Renal pelvis (tissue), 1 donor: ENCODE measurements at regions not wholly inside any gene's neighbourhood (a gene's known extent, or its start where the extent isn't known, plus 50 kb on each side); places are given as distances from the start of the nearest gene placed in this dataset.

Experiments
- DNase-seq: peaks from one replicate; pipeline ENCODE4 v3.0.0-alpha.2; 2013

DNA sequence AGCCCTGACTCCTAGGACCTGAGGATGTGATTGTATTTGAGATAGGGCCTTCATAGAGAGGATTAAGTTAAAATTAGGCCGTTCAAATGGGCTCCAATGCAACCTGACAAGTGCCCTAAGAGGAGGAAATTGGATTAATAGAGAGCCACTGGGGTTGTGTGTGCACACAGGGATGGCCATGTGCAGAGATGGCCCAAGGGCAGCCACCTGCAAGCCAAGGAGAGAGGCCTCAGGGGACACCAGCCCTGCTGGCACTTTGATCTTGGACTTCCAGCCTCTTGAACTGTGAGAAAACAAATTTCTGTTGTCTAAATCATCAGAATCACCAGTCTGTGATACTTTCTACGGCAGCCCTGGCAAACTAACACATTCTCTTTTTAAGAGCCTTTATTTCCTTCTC is 598.8 kb downstream of the UTRN start:
- no peak for DNase-seq

DNA sequence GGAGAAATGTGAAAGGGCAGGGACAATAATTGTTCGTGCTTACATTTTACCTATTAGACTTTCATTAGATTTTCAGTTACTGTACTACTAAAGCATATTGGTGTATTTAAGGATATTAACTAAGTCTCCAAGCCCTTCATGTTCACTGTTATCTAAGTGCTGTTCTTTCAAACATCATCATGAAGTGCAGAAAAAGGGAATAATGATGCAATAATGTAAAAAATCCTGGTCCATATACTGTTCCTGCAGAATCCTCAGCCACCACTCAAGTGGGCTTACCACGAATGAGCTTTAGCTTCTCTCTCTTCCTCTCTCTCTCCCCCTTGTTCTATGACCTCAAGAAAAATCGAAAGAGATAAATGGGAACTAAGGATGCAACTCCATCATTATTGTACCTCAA is 600.7 kb downstream of the UTRN start:
- no peak for DNase-seq

DNA sequence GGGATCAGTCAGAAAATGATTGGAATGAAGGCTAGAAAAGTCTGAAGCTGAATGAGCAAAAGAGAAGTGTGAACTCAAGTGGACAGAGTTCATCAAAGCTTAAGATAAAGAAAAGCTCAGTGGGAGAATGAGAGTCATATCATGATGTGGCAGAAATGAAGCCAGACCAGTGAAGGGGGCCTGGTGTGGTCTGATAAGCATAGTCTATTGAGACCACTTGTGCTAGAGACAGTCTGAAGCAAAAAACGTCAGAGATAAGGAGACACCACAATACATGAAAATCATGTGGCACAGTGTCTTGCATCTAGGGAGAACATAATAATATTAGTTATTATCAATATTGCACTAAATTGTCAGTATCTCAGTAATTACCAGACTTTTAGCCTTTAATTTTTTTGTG is 601.5 kb downstream of the UTRN start:
- no peak for DNase-seq

DNA sequence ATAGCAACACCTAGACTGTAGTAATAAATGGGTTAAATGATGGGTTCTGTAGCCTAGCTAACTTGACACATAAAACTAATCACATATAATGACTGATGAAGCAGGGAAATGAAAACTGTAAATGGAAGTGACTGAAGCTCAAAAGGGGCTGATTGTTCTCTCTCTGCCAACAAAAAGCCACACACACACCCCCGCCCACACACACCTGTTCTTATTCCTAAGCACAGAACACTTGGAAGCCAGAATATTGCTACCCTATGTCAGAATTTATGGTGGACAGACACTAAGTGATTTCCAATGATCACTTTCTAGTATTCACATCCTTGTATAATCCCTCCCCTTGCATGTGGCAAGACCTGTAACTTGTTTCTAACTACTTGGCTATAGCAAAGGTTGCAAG is 603.5 kb downstream of the UTRN start:
- DNase-seq, result no peak

DNA sequence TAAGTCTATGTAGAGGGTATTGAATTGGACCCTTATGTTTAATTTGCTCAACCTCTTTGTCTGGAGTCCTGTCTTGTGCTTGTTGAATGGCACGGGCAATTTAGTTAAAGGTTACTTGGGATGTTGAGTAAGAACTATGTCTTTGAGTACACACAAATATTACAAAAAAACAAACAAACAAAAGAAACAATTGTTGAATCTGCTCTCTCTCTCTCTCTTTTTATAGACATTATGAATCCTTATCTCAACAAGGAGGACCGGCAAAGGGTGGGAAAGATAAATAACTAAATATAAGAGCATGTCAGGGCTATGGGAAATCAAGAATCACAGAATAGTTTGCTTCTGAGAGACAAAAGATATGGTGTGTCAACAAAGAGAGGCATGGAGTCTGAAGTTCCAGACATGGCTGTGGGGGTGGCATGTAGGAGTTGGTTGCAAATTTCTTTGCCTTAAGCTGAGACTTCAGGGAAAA is 608.6 kb downstream of the UTRN start:
- no peak for DNase-seq

GRCh38 chr6:144894240-144894639 is 609.1 kb downstream of the UTRN start:
- DNase-seq, result no peak

DNA sequence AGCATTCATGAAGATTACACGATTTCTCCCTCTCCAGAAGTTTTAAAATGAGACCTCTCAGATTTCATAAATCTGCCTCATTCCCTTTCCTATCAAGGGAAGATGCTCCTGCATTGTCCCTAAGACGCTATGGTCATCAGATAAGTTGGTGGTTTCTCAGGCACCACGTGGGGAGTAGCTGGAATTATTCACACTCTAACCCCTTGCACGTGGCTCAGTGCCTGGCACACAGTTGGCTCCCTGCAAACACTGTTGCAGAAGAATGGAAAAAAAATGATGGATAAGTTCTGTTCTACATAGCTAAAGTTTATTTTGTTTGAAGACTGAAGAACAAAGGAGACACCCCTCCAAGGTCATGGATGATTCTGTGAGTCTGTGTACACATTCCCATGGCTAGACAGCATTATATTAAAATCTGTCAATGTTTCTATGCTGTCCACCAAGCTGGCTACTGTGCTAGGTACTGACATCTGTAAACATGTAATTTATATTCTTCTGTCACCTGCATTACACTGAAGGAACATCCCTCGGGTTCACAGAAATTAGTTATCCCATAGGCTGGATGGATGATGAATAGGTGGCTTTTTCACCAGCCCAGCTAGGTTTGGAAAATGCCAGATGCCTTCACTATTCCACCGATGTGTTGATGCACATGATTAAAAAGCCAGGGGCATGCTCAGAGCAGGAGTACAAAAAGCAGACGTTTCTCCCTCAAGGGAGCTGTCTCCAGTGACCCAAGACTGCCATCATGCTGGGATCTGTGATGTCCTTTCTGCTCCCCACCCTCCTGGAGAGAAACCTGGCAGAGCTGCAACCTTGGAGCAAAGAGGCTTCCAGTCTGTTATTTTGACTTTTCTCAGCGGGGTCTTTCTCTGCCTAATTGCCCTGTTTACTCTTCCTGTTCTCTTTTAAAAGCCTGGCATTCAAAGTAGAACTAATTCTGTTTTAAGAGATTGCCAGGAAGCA is 610.5 kb downstream of the UTRN start:
- DNase-seq, result no peak

DNA sequence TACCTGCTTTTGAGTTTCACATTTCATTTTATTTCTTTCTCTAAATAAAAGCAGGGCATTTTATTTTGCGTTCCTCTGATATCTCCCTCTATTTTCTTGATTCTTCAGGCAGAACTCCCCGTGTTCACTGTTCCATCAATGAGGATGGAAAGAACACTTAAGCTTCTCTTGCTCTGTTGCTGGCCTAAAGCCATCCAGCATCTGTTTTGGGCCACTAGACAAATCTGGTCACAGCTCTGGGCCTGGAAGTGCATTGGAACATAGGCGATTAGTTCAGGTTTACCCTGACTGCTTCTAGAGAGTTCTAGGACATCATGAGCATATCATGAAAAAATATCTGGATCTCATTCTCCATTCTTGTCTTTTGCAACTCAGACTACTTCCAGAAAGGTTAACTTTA is 611.2 kb downstream of the UTRN start:
- no peak for DNase-seq

DNA sequence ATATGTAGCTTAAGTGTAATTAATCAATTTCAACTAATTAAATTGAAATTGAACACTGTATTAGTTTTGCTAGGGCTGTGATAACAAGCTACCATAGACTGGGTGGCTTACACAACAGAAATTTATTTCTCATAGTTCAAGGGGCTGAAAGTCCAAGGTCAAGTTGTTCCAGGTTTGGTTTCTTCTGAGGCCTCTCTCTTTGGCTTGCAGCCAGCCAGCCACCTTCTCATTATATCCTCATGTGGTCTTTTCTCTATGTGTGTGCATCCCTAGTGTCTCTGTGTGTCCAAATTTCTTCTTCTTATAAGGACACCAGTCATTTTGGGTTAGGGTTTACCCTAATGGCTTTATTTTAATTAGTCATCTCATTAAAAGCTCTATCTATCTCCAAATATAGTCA is 611.7 kb downstream of the UTRN start:
- DNase-seq, result no peak

DNA sequence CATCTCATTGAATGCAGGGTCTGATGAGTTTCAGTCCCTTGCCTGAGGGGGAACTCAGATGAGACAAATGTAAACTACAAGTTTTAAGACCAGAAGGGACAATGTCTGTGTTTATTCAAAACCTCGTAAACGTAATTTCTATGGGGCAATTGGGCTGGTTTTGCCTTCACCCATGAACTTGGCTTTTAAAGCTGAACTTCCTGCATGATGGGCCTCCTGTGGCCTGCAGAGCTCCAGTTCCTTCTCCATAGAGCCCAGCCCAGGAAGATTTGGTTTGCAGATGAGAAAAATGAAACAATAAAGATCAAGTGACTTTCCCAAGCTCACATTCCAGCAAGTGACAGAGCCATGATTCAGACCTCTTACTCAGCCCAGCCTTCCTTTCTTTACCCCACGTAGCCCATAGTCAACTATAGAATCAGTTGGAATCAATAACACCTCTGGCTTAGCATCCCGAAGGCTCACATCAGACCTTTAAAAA is 612.3 kb downstream of the UTRN start:
- no peak for DNase-seq

- DNase-seq, result no peak
Measured at GRCh38 chr6:144898052-144898689, 613.0 kb downstream of the UTRN start.

- no peak for DNase-seq
Measured at GRCh38 chr6:144898741-144899140, 613.6 kb downstream of the UTRN start.

GRCh38 chr6:144899161-144899560 is 614.0 kb downstream of the UTRN start:
- DNase-seq, result no peak

DNA sequence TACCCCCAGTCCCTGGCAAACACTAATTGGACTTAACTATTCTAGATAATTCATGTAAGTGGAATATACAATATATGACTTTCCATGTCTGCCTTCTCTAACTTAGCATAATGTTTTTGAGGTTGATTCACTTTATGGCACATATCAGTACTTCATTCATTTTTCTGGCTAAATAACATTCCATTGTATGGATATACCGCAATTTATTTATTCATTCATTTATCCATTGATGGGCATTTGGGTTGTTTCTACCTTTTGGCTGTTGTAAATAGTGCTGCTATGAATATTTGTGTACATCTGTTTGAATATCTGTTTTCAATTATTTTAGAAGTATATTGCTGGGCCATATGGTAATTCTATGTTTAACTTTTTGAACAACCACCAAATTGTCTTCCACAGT is 616.3 kb downstream of the UTRN start:
- DNase-seq, result no peak

DNA sequence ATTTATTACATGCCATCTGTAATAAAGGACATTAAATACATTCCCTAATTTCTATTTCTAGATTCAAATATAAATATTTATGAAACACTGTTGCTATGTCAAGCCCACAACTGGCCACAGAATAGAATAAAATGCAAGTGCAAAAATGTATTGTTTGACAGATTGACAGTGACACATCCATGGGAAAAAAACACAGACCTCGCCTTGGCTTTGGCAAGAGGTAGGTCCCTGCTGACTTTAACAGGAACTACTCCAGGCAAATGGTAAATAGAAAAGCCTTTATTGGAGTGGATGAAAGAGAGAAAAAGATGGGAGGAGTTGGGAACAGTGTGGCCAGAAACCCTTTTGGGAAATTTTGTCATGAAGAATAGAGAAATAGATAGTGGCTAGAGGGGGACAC is 622.9 kb downstream of the UTRN start:
- no peak for DNase-seq

DNA sequence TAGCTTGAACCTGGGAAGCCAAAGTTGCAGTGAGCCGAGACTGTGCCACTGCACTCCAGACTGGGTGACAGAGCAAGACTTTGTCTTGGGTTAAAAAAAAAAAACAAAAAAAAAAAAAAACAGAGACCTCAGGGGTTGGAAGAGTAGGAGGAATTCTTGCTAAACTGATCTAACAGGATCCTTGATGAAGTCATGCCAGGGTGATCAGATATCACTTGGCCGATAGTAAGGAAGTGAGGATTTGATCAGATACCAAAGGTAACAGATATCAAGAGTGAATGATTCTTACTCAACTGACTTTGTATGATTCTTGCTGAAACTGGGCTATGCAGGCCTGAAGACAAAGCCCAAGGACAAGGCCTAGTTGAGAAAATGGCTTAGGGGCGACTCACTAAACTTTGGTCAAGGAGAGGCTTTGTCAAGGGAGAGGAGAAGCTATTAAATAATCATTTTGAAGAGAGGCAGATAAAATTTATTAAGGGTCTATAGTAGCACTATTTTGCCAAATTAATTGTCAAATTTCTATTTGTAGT is 624.7 kb downstream of the UTRN start:
- no peak for DNase-seq

DNA sequence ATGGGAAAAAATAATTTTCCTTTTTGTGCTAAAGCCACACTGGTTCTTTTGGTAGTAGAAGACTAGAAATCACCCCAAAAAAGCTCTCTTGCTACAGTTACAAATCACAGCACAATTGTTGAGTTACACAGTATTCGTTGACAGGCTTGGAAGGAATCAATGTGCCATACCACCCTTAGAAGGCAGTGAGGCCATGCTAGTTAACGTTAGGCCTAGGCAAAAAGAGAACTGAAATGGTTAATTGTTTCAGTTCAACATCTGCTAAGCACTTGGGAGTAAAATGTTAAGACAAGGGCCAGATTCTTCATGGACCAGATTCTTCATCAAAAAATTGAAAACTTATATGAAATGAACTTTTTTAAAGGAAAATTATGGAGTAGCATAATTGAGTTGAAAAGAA is 626.2 kb downstream of the UTRN start:
- DNase-seq, result no peak

DNA sequence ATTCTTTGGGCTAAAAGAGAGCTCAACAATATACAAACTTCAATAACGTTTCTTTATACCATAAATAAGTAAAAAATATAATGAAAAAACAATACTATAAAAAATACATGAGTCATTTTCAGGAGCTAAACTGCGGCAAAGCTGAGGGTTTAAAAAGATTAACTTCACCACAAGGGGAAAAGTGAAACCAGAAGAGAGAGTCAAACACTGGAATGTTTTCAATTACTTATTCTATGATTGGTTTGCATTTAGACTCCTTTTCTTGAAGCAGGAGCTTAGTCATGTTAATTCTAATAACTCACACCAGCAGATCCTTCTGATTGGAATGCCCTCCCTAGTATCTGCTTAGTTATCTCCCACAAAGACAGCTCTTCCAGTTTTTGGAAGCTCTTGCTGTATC is 627.3 kb downstream of the UTRN start:
- DNase-seq, result no peak

GRCh38 chr6:144918073-144918472 is 632.9 kb downstream of the UTRN start:
- no peak for DNase-seq

GRCh38 chr6:144919560-144919959 is 634.4 kb downstream of the UTRN start:
- DNase-seq, result no peak

DNA sequence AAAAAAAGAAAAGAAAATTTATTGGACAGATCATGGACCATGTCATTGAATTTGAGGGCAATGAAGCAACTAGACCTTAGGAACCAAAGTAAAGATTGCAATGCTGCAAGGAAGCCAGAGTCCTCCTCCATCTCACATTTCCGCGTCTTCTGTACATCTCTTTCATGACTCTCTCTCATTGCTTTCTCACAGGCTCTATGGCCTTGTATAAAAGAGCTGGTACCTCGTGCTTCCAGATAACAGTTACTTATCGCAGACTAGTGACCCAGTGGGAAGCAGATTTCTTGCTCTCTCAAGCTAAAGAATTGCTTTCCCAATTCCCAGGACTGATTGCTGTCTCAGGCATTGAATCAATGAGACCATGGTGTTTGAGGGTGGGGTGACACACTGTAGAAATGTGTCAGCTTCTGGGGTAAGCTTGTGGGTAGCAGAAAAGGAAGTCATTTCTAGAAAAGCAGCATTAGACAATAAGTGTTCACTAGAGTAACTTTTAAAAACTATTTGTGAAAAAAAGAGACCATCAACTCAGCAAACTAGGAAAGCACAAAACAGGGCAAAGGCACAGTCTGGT is 635.3 kb downstream of the UTRN start:
- DNase-seq, result no peak

DNA sequence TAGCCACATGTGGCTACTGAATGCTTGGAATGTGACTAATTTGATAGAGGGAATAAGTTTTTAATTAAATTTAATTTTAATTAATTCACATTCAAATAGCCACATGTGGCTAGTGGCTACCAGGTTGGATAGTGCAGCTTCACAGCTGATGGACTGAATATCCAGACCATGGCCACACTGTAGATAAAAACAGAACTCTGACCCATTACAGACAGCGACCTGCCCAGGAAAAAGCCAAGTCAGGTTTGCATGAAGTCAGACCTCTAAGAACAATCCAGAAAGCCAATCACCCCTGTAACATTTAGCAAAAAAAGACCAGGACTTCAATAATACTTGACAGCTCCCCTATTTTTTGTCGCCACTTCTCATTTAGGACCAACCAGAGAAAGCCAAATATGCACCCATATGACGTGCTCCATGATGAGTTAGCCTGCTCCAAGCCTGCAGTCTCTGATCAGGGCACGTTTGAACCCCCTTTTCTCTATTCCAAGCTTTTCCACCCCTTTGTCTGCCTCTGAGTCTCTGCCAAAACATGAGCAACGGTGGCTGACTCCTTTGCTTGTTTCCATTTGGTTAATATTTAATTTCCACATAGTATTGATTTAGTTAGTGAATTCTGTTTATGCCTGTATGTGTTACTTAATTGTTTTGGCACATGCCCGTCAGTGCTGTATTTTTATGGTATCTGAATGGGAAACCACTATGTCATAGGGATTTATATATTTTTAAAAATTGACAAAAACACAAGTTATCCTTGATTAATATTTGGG is 636.3 kb downstream of the UTRN start:
- no peak for DNase-seq
